ENCODE measurements at regions not wholly inside any gene's neighbourhood (a gene's known extent, or its start where the extent isn't known, plus 50 kb on each side); places are given as distances from the start of the nearest gene placed in this dataset.

DNA sequence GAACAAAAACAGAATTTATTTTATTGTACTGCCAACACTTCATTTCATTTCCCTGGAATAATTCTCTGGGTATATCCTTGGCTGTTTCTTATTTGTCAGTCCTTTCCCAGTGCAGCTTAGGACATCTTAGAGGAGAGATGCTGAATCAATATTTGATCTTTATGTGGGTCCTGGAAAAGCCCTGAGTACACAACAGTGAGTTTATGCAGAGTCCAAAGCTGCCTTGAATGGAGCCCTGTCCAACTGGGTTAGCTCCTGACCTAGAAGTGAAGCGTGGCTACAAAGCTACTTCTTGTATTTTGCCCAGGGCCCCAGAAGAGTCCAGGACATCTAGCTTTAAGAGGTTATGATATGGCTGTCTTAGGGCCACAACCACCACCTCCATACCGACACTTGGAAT lies 378.0 kb upstream of the FAT3 start:
- TF ChIP-seq, protein P1, sequence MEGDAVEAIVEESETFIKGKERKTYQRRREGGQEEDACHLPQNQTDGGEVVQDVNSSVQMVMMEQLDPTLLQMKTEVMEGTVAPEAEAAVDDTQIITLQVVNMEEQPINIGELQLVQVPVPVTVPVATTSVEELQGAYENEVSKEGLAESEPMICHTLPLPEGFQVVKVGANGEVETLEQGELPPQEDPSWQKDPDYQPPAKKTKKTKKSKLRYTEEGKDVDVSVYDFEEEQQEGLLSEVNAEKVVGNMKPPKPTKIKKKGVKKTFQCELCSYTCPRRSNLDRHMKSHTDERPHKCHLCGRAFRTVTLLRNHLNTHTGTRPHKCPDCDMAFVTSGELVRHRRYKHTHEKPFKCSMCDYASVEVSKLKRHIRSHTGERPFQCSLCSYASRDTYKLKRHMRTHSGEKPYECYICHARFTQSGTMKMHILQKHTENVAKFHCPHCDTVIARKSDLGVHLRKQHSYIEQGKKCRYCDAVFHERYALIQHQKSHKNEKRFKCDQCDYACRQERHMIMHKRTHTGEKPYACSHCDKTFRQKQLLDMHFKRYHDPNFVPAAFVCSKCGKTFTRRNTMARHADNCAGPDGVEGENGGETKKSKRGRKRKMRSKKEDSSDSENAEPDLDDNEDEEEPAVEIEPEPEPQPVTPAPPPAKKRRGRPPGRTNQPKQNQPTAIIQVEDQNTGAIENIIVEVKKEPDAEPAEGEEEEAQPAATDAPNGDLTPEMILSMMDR (IDR thresholded peaks at IDR 0.05) = no peak
- TF ChIP-seq POLR2A (IDR thresholded peaks at IDR 0.05) (no peak), POLR2AphosphoS5 (IDR thresholded peaks at IDR 0.05) (no peak), EP300 (IDR thresholded peaks at IDR 0.05) (no peak)
